ENCODE measurements at regions not wholly inside any gene's neighbourhood (a gene's known extent, or its start where the extent isn't known, plus 50 kb on each side); places are given as distances from the start of the nearest gene placed in this dataset.

GRCh38 chr6:104574135-104574750, 285.5 kb downstream of the HACE1 start:
- TF ChIP-seq CTCF (IDR thresholded peaks at IDR 0.05) (no peak), POLR2A (IDR thresholded peaks at IDR 0.05) (no peak)

Measured in testis (tissue), 2 donors.